Thyroid gland (tissue), 4 donors: ENCODE measurements at regions not wholly inside any gene's neighbourhood (a gene's known extent, or its start where the extent isn't known, plus 50 kb on each side); places are given as distances from the start of the nearest gene placed in this dataset.

ENCODE experiments used
- POLR2A ChIP-seq, 2 donors: fragments of 450-650 bp; IDR thresholded peaks; one replicate each; pipeline ENCODE4 v1.6.1; 2017; ENCODE audit warnings: antibody characterized with exemption in 2 of 2, mild to moderate bottlenecking in 2 of 2, moderate library complexity in 1 of 2
- TF ChIP-seq, protein P1 (sequence below), 6 experiments: fragments of 200-600 bp in 3 of 6; fragments of 450-650 bp in 3 of 6; sonication (generic) in 3 of 6; IDR thresholded peaks; one replicate each; pipeline ENCODE4 v1.5.1; 2016 to 2019; ENCODE audit warnings: antibody characterized with exemption in 6 of 6, mild to moderate bottlenecking in 2 of 6, inconsistent platforms in 1 of 6, moderate library complexity in 1 of 6

DNA sequence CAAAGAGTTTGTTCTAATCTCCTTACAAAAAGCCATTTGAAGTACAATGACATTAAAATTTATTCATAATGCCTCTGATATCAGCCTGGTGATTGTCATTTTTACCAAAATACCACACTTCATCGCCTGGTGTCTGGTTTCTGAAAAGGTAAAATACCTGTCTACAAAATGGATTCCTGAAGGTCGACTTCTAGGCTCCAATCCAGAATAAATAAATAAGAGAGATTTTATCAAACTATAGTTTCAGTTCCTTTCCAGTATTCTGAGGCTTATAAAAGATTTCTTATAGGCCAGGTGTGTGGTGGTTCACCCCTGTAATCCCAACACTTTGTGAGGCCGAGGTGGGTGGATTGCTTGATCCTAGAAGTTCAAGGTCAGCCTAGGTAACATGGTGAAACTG lies 340.7 kb downstream of the SLC16A7 start:
- TF ChIP-seq, protein P1, sequence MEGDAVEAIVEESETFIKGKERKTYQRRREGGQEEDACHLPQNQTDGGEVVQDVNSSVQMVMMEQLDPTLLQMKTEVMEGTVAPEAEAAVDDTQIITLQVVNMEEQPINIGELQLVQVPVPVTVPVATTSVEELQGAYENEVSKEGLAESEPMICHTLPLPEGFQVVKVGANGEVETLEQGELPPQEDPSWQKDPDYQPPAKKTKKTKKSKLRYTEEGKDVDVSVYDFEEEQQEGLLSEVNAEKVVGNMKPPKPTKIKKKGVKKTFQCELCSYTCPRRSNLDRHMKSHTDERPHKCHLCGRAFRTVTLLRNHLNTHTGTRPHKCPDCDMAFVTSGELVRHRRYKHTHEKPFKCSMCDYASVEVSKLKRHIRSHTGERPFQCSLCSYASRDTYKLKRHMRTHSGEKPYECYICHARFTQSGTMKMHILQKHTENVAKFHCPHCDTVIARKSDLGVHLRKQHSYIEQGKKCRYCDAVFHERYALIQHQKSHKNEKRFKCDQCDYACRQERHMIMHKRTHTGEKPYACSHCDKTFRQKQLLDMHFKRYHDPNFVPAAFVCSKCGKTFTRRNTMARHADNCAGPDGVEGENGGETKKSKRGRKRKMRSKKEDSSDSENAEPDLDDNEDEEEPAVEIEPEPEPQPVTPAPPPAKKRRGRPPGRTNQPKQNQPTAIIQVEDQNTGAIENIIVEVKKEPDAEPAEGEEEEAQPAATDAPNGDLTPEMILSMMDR (IDR thresholded peaks at IDR 0.05) = no peak
- TF ChIP-seq POLR2A (IDR thresholded peaks at IDR 0.05) = no peak
